ENCODE measurements at regions not wholly inside any gene's neighbourhood (a gene's known extent, or its start where the extent isn't known, plus 50 kb on each side); places are given as distances from the start of the nearest gene placed in this dataset.

DNA sequence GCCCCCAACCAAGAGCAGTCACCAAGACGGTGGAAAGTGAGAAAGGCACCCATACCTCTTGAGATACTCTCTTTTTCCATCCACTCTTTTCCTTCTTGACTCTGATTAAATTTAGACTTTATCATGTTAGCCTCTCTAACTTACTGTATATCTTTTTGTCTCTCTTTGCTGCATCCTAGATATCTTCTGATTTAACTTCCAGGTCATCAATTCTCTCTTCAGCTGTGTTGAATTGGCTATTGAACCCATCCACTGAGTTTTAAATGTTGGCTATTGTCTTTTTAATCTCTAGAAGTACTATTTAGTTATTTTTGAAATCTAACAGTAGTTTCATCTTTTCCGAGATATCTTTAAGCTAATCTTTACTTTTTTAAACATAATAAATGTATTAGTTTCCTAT, 78.3 kb upstream of the MBOAT2 start:
- DNase-seq (ENCODE audit: low read depth): no peak

- no peak for DNase-seq (ENCODE audit: low read depth)
Observed at GRCh38 chr2:9078405-9078804, 74.9 kb upstream of the MBOAT2 start.

DNA sequence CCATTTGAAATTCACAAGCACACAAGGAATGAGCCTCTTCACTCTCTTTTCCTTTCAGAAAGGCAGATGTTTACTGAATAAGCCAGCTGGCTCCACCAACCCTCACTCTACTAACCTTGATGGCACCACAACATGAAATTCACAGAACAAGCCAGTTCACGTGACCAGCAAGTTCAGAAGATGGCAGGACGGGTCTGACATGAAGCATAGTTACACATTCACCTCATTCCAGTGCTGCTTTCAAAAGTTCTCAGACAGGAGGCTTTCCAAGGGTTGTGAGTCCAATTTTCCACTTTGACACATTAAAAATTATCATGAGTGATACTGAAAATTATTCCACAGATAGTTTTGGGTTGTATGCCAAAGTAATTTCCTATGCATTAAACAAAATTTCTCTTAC, 74.2 kb upstream of the MBOAT2 start:
- DNase-seq (ENCODE audit: low read depth): no peak

DNA sequence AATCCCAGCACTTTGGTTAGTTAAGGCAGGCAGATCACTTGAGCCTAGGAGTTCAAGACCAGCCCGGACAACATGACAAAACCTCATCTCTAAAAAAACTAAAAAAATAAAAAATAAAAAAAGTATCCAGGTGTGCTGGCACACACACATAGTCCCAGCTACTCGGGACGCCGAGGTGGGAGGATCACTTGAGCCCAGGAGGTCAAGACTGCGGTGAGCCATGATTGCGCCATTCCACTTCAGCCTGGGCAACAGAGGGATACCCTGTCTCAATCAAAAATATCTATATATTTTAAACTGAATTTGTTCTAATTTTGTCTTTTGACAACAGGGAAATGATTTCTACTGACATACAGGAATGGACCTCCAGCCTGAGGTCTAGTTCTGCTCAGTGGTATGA, 73.3 kb upstream of the MBOAT2 start:
- DNase-seq (ENCODE audit: low read depth): no peak

- DNase-seq (ENCODE audit: low read depth): no peak
Observed at GRCh38 chr2:9076210-9076609, 72.7 kb upstream of the MBOAT2 start.

GRCh38 chr2:9074930-9075329, 71.4 kb upstream of the MBOAT2 start:
- no peak for DNase-seq (ENCODE audit: low read depth)

- DNase-seq (ENCODE audit: low read depth): no peak
Observed at GRCh38 chr2:9071584-9072124, 68.2 kb upstream of the MBOAT2 start.

GRCh38 chr2:9071032-9071431, 67.5 kb upstream of the MBOAT2 start:
- no peak for DNase-seq (ENCODE audit: low read depth)

- DNase-seq (ENCODE audit: low read depth): no peak
Observed at GRCh38 chr2:9069543-9069942, 66.1 kb upstream of the MBOAT2 start.

- DNase-seq (ENCODE audit: low read depth): no peak
Observed at GRCh38 chr2:9065901-9066300, 62.4 kb upstream of the MBOAT2 start.

GRCh38 chr2:9063023-9063606, 59.6 kb upstream of the MBOAT2 start:
- no peak for DNase-seq (ENCODE audit: low read depth)

- no peak for DNase-seq (ENCODE audit: low read depth)
Observed at GRCh38 chr2:9060819-9061218, 57.3 kb upstream of the MBOAT2 start.

DNA sequence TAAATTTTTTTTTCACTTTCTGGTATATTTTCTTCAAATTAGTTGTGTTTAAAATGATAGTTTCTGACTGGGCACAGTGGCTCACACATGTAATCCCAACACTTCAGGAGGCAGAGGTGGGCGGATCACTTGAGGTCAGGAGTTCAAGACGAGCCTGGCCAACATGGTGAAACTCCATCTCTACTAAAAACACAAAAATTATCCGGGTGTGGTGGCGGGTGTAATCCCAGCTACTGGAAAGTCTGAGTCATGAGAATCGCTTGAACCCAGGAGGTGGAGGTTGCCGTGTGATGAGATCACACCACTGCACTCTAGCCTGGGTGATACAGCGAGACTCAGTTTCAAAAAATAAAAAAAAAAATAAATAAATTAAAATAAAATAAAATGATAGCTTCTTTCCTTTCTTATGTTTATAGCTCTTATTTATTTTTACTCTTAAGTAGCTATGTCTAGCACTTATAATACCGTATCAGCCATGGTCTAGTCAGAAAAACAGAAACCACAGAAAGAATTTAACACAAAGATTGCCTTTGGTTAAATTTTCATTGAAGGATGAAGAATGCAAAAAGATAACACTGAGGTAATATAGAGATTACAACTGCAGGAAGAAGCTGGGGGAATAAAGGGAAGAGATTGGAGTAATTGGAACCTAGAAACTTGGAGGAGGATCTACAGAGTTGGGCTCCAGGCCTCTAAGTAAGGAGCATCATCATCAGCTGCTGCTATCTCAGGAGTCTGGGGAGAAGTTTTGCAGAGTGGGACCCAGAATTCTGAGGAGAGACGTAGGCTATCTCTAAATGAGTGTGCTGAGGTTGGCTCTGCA, 54.7 kb upstream of the MBOAT2 start:
- DNase-seq (ENCODE audit: low read depth): no peak

DNA sequence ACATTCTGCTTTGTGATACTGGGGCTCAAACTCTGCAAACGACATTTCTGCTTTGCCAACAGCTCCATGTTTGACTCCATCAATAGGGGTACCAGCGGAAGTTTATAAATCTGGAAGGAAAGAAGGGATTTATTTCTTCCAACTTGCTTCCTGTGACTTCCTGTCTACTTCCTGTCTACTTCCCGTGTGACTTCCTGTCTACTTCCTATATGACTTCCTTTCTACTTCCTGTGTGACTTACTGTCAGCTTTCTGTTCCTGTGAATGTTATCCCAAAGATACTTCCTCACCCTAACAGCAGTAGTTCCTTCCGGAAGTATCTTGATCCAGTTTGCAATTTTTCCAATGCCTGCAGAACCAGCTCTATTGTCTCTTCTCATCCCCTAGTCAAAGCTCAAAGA, 52.0 kb upstream of the MBOAT2 start:
- DNase-seq (ENCODE audit: low read depth): no peak

DNA sequence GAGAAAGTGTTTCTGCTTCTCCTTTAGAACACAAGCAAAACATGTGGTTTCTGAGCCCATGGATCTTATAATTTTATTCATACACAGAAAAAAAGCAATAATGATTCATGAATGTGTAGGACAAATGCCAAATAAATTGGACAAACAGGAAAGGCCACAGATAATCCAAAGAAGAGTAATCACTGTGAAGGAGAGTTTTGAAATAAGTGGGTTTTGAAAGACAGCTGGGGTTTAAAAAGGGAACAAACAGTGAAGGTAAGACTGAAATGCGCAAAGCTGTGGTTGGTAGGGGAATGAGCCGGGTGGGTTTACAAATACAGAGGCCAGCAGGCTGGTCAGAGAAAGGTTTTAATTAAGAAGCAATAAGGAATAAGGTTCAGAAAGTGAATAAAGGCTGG, 50.0 kb upstream of the MBOAT2 start:
- DNase-seq (ENCODE audit: low read depth): no peak
